GM12873 (cell line): ENCODE measurements at regions not wholly inside any gene's neighbourhood (a gene's known extent, or its start where the extent isn't known, plus 50 kb on each side); places are given as distances from the start of the nearest gene placed in this dataset.

ENCODE experiments used
- CTCF ChIP-seq: IDR thresholded peaks from 2 replicates; pipeline ENCODE4 v1.5.1; 2012; ENCODE audit warnings: low read depth, mild to moderate bottlenecking, moderate library complexity, low read length, control low read depth; ENCODE audit not compliant: insufficient read depth; ENCODE audit errors: missing control alignments

GRCh38 chr15:94028809-94029208, 202.6 kb upstream of the MCTP2 start:
- no peak for TF ChIP-seq CTCF

- TF ChIP-seq CTCF: no peak
These were observed 203.2 kb upstream of the MCTP2 start for GRCh38 chr15:94028121-94028520.

- TF ChIP-seq CTCF: no peak
These were observed 203.8 kb upstream of the MCTP2 start for GRCh38 chr15:94027581-94027980.

GRCh38 chr15:94026458-94027304, 204.7 kb upstream of the MCTP2 start:
- no peak for TF ChIP-seq CTCF

- TF ChIP-seq CTCF: no peak
These were observed 207.8 kb upstream of the MCTP2 start for GRCh38 chr15:94023531-94023930.

- no peak for TF ChIP-seq CTCF
These were observed 209.6 kb upstream of the MCTP2 start for GRCh38 chr15:94021621-94022320.

GRCh38 chr15:94019062-94019461, 212.3 kb upstream of the MCTP2 start:
- TF ChIP-seq CTCF: no peak
